CD4-positive, alpha-beta T cell (primary cell): ENCODE measurements at regions not wholly inside any gene's neighbourhood (a gene's known extent, or its start where the extent isn't known, plus 50 kb on each side); places are given as distances from the start of the nearest gene placed in this dataset.

Source experiments
- ATAC-seq: fragments of 200-7000 bp; cut with Tn5 transposase; one replicate; pipeline ENCODE4 v1.10.0; 2022; ENCODE audit warnings: mild to moderate bottlenecking; ENCODE audit not compliant: poor library complexity
- CTCF ChIA-PET: fragments of 350-600 bp; sonication (Branson Sonifier 250); formaldehyde crosslinking; loops from one replicate; lab custom pipeline; 2021; ENCODE audit warnings: antibody characterized with exemption, inconsistent platforms; lab: Charles Lee
- POLR2A ChIA-PET: fragments of 350-600 bp; sonication (Branson Sonifier 250); formaldehyde crosslinking; loops from one replicate; lab custom pipeline; 2021; ENCODE audit warnings: antibody characterized with exemption, inconsistent platforms; lab: Charles Lee
- DNase-seq, 14 experiments: peaks; one replicate each; pipeline ENCODE4 v3.0.0-alpha.2; 2013 to 2020; ENCODE audit warnings: mixed read lengths in 2 of 14
- H3K27ac ChIP-seq, 2 donors: one replicate each; pipeline versions ENCODE4 v1.5.1 to v1.7.0; 2013; ENCODE audit warnings: low read length in 2 of 2, low read depth in 1 of 2, mild to moderate bottlenecking in 1 of 2
- H3K27me3 ChIP-seq, 2 experiments: 1 replicate in 1 of 2; 2 replicates in 1 of 2; pipeline versions ENCODE4 v1.6.1 to v1.7.0; 2013; ENCODE audit warnings: low read length in 2 of 2, control low read depth in 1 of 2, mild to moderate bottlenecking in 1 of 2, moderate library complexity in 1 of 2; ENCODE audit not compliant: insufficient read depth in 2 of 2, control insufficient read depth in 1 of 2
- H3K36me3 ChIP-seq: one replicate; pipeline ENCODE4 v1.6.1; 2013; ENCODE audit warnings: low read length, control low read depth; ENCODE audit not compliant: insufficient read depth
- H3K4me1 ChIP-seq: one replicate; pipeline ENCODE4 v1.6.1; 2013; ENCODE audit warnings: low read length, control low read depth; ENCODE audit not compliant: insufficient read depth
- H3K4me3 ChIP-seq: one replicate; pipeline ENCODE4 v1.5.1; 2013; ENCODE audit warnings: mild to moderate bottlenecking, low read length, moderate library complexity
- H3K9me3 ChIP-seq, 2 experiments: 1 replicate in 1 of 2; 2 replicates in 1 of 2; pipeline versions ENCODE4 v1.6.1 to v1.7.0; 2013; ENCODE audit warnings: low read length in 2 of 2, mild to moderate bottlenecking in 2 of 2, control low read depth in 1 of 2, moderate library complexity in 1 of 2; ENCODE audit not compliant: control insufficient read depth in 1 of 2, insufficient read depth in 1 of 2
- H3K27ac Mint-ChIP-seq: one replicate; pipeline ENCODE4 v1.8.0; 2020; ENCODE audit warnings: mixed read lengths
- H3K27me3 Mint-ChIP-seq: one replicate; pipeline ENCODE4 v1.8.0; 2021; ENCODE audit warnings: mixed read lengths
- H3K36me3 Mint-ChIP-seq: one replicate; pipeline ENCODE4 v1.8.0; 2021; ENCODE audit warnings: low read depth, mixed read lengths
- H3K4me1 Mint-ChIP-seq: one replicate; pipeline ENCODE4 v1.8.0; 2021; ENCODE audit warnings: low read depth, mixed read lengths
- H3K4me3 Mint-ChIP-seq: one replicate; pipeline ENCODE4 v1.8.0; 2020; ENCODE audit warnings: mild to moderate bottlenecking, mixed read lengths
- H3K9me3 Mint-ChIP-seq: one replicate; pipeline ENCODE4 v1.8.0; 2020; ENCODE audit warnings: mixed read lengths
- intact Hi-C, 2 experiments: fragments of 100-400 bp; cut with DNase I in 1 of 2; cut with micrococcal nuclease in 1 of 2; formaldehyde crosslinking; loops; one replicate each; pipeline versions ENCODE4 v1.15.1 to v1.9.0; 2023 to 2025; cut with DNase I, micrococcal nuclease
- TF ChIP-seq, protein P1 (sequence below): fragments of 200-600 bp; IDR thresholded peaks from one replicate; pipeline ENCODE4 v1.8.0; 2022; ENCODE audit warnings: antibody characterized with exemption, mild to moderate bottlenecking

DNA sequence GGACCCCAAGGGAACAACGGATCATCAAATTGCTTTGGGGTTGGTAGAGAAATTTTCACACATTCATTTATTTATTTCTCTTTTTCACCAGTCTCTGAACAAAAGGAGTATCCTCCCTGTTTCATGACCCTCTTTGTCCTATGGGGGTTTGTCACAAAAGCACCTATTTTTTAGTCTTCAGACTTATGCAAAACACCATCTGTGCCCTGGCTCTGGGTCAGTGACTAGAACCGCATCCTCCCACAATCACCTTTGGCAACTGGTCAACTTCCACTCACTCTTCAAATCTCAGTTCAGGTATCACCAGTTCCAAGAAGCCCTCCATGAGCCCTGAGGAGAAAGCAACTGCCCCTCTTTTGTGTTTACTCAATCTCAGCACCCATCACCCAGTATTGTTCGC, 395.7 kb downstream of the CDK5RAP2 start:
- TF ChIP-seq, protein P1, sequence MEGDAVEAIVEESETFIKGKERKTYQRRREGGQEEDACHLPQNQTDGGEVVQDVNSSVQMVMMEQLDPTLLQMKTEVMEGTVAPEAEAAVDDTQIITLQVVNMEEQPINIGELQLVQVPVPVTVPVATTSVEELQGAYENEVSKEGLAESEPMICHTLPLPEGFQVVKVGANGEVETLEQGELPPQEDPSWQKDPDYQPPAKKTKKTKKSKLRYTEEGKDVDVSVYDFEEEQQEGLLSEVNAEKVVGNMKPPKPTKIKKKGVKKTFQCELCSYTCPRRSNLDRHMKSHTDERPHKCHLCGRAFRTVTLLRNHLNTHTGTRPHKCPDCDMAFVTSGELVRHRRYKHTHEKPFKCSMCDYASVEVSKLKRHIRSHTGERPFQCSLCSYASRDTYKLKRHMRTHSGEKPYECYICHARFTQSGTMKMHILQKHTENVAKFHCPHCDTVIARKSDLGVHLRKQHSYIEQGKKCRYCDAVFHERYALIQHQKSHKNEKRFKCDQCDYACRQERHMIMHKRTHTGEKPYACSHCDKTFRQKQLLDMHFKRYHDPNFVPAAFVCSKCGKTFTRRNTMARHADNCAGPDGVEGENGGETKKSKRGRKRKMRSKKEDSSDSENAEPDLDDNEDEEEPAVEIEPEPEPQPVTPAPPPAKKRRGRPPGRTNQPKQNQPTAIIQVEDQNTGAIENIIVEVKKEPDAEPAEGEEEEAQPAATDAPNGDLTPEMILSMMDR: no peak
- Mint-ChIP-seq H3K27me3 (peaks cover 4% of the 10 kb centered on the region), H3K4me1 (no peaks in the 10 kb centered on the region), H3K36me3 (no peaks in the 10 kb centered on the region), H3K4me3 (no peak overlapping the region), H3K9me3 (no peaks in the 10 kb centered on the region), H3K27ac (no peak overlapping the region)
- Histone ChIP-seq H3K36me3 (no peaks in the 10 kb centered on the region), H3K9me3 (no peaks in the 10 kb centered on the region), H3K4me1 (no peaks in the 10 kb centered on the region), H3K27me3 (no peaks in the 10 kb centered on the region), H3K27ac (no peak overlapping the region), H3K4me3 (no peak overlapping the region)
- POLR2A ChIA-PET: no interaction called here
- no peak for ATAC-seq
- intact Hi-C loops: no loop called here
- CTCF ChIA-PET: no interaction called here
- no peak for DNase-seq

DNA sequence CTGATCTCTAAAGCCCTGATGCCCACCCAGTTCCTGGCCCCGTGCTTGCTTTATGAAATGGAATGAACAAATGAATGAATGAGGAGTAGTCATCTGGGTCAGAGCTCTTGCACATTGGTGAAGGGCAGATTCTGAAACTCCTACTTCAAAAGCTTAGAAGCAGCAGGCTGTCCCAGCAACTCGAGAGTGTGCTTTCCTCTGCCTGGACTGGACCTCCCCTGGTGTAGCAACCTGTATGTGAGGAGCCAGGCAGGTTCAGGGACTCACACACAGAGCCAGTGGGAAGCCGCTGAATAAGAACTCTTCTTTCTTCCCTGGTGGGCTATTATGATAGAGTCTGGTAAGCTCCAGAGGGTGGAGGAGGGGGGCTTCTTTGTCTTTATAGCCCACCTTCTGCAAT, 396.4 kb downstream of the CDK5RAP2 start:
- no peak for DNase-seq
- no peaks in the 10 kb centered on the region for H3K9me3 ChIP-seq
- no peaks in the 10 kb centered on the region for H3K27me3 ChIP-seq
- no peaks in the 10 kb centered on the region for H3K4me1 Mint-ChIP-seq
- H3K36me3 ChIP-seq: no peaks in the 10 kb centered on the region
- no peaks in the 10 kb centered on the region for H3K4me1 ChIP-seq
- no peaks in the 10 kb centered on the region for H3K9me3 Mint-ChIP-seq
- no peak for ATAC-seq
- H3K4me3 Mint-ChIP-seq: no peak overlapping the region
- H3K4me3 ChIP-seq: no peak overlapping the region
- peaks cover 4% of the 10 kb centered on the region for H3K27me3 Mint-ChIP-seq
- no peak overlapping the region for H3K27ac ChIP-seq
- POLR2A ChIA-PET: no interaction called here
- intact Hi-C loops: no loop called here
- no peaks in the 10 kb centered on the region for H3K36me3 Mint-ChIP-seq
- TF ChIP-seq, protein P1: no peak
- CTCF ChIA-PET: no interaction called here
- H3K27ac Mint-ChIP-seq: no peak overlapping the region

DNA sequence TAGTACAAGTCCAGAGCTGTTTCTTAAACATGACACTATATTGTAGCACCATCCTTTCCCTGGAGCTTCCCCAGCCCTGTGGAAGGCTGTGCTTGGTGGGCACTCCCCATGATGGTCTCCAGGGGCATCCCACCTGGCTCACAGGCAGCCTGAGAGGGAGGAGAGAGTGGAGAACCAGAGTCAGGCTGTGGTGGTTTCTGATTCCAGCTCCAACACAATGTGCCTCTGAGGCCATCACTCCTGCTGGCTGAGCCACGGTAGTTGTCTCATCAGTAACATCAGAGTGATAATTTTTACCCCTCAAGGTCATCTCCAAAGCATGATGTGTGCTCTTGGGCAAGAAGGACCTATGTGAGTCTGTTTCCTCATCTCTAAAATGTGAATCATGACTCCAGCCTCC, 398.0 kb downstream of the CDK5RAP2 start:
- no peaks in the 10 kb centered on the region for H3K36me3 Mint-ChIP-seq
- Histone ChIP-seq H3K27ac (no peak overlapping the region), H3K4me3 (no peak overlapping the region), H3K9me3 (no peaks in the 10 kb centered on the region), H3K36me3 (no peaks in the 10 kb centered on the region), H3K27me3 (no peaks in the 10 kb centered on the region), H3K4me1 (no peaks in the 10 kb centered on the region)
- CTCF ChIA-PET: no interaction called here
- POLR2A ChIA-PET: no interaction called here
- H3K9me3 Mint-ChIP-seq: no peaks in the 10 kb centered on the region
- no peak for DNase-seq
- TF ChIP-seq, protein P1: no peak
- no peak for ATAC-seq
- no peak overlapping the region for H3K27ac Mint-ChIP-seq
- intact Hi-C loops: no loop called here
- no peak overlapping the region for H3K4me3 Mint-ChIP-seq
- H3K4me1 Mint-ChIP-seq: no peaks in the 10 kb centered on the region
- H3K27me3 Mint-ChIP-seq: peaks cover 6% of the 10 kb centered on the region
